Cardiac muscle cell (in vitro differentiated cells and primary cell): ENCODE measurements at regions not wholly inside any gene's neighbourhood (a gene's known extent, or its start where the extent isn't known, plus 50 kb on each side); places are given as distances from the start of the nearest gene placed in this dataset.

ENCODE experiments used
- DNase-seq, 2 donors: peaks; one replicate each; pipeline versions ENCODE4 v3.0.0 to v3.0.0-alpha.2; 2010 to 2017; ENCODE audit warnings: low read depth in 1 of 2, low spot score in 1 of 2
- H3K27ac ChIP-seq: fragments of 200-600 bp; sonication (generic); 2 replicates; pipeline ENCODE4 v1.5.1; 2016
- H3K27me3 ChIP-seq: fragments of 200-600 bp; sonication (generic); 2 replicates; pipeline ENCODE4 v1.6.0; 2016; ENCODE audit warnings: control low read depth
- H3K36me3 ChIP-seq: fragments of 200-600 bp; sonication (generic); 2 replicates; pipeline ENCODE4 v1.5.1; 2016; ENCODE audit warnings: control low read depth
- H3K4me1 ChIP-seq: fragments of 200-600 bp; sonication (generic); 2 replicates; pipeline ENCODE4 v1.8.1; 2017; ENCODE audit warnings: low read depth, mild to moderate bottlenecking, mixed run types
- H3K4me3 ChIP-seq: fragments of 200-600 bp; sonication (generic); 2 replicates; pipeline ENCODE4 v1.5.1; 2016; ENCODE audit warnings: mild to moderate bottlenecking
- H3K9me3 ChIP-seq: fragments of 200-600 bp; sonication (generic); 2 replicates; pipeline ENCODE4 v1.5.1; 2017; ENCODE audit warnings: low read depth, mild to moderate bottlenecking, control low read depth
- CTCF ChIP-seq: IDR thresholded peaks from 2 replicates; pipeline ENCODE4 v1.5.1; 2012; ENCODE audit warnings: low read depth, mild to moderate bottlenecking, low read length

- TF ChIP-seq CTCF: peak; percentile 41
- Histone ChIP-seq H3K36me3 (no peaks in the 10 kb centered on the region), H3K4me3 (no peak overlapping the region), H3K9me3 (no peaks in the 10 kb centered on the region), H3K4me1 (no peaks in the 10 kb centered on the region), H3K27me3 (no peaks in the 10 kb centered on the region), H3K27ac (no peak overlapping the region)
- DNase-seq: peak; percentile 13 to 53
Observed at GRCh38 chr18:73980289-73980979, 167.2 kb downstream of the FBXO15 start.

DNA sequence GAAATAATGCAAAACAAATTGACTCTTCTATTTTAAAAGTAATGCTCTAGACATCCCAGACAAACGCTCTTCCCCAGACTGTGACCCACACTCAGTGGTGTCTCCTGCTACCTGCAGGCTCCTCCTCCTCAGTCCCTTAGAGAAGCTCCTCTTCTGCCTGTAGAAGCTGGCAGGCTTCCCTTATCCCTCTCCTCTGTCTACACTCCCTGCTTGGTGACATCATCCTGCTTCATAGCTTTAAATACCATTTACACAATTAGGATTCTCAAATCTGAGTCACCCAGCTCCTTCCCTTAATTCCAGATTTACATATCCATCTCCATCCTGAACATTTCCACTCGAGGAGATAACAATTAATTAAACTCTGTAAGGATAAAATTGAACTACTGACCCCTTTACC is 167.9 kb downstream of the FBXO15 start:
- H3K4me3 ChIP-seq: no peak overlapping the region
- peak in 1 of 2 donors; percentile 12 for DNase-seq
- H3K36me3 ChIP-seq: no peaks in the 10 kb centered on the region
- no peak overlapping the region for H3K27ac ChIP-seq
- TF ChIP-seq CTCF: no peak
- H3K9me3 ChIP-seq: no peaks in the 10 kb centered on the region
- no peaks in the 10 kb centered on the region for H3K4me1 ChIP-seq
- no peaks in the 10 kb centered on the region for H3K27me3 ChIP-seq

GRCh38 chr18:73976433-73976832 is 171.2 kb downstream of the FBXO15 start:
- Histone ChIP-seq H3K36me3 (no peaks in the 10 kb centered on the region), H3K4me1 (no peaks in the 10 kb centered on the region), H3K27me3 (no peaks in the 10 kb centered on the region), H3K27ac (no peak overlapping the region), H3K9me3 (no peaks in the 10 kb centered on the region), H3K4me3 (no peak overlapping the region)
- TF ChIP-seq CTCF: no peak
- no peak for DNase-seq

DNA sequence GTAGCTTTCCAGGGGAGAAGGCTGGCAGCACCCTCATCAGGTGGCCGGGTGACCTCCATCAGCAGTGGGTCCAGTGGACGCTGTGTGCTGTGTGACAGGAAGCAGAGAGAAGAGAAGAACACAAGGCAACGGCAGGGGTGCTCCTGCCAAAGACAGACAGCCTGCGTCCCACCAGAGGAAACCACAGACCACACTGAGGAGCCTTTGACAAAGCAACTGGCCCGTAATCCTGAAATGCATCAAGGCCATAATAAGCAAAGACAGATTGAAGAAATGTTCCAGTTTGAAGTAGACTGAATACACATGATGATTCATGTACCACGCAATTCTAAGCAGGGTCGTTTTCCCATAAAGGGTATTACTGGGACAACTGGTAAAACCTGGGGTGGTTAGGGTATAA is 172.4 kb downstream of the FBXO15 start:
- Histone ChIP-seq H3K9me3 (no peaks in the 10 kb centered on the region), H3K4me3 (no peak overlapping the region), H3K27ac (no peak overlapping the region), H3K27me3 (no peaks in the 10 kb centered on the region), H3K36me3 (no peaks in the 10 kb centered on the region), H3K4me1 (no peaks in the 10 kb centered on the region)
- DNase-seq: peak in 1 of 2 donors; percentile 3
- TF ChIP-seq CTCF: no peak

DNA sequence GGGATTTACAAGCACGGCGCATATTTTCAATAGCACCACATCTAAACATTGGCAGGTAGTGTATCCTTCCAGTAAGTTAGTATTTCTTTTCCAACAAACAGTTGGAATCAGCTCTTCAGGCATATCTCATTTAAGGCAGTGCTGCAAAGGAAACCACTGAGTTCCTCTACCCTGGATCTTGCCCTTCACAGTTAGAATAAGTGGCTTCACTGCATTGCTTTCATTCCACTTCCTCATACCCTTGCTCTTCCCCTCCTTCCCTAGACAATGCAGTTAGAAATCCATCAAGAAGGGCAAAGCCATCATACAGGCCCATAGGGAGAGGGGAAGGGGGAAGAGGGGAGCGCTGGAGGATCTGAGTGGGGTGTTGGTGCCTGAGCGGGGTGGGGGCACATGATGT is 173.7 kb downstream of the FBXO15 start:
- no peaks in the 10 kb centered on the region for H3K9me3 ChIP-seq
- DNase-seq: no peak
- no peak for TF ChIP-seq CTCF
- no peak overlapping the region for H3K4me3 ChIP-seq
- no peaks in the 10 kb centered on the region for H3K27me3 ChIP-seq
- no peaks in the 10 kb centered on the region for H3K36me3 ChIP-seq
- no peak overlapping the region for H3K27ac ChIP-seq
- H3K4me1 ChIP-seq: no peaks in the 10 kb centered on the region

GRCh38 chr18:73966954-73967353 is 180.7 kb downstream of the FBXO15 start:
- Histone ChIP-seq H3K27me3 (no peaks in the 10 kb centered on the region), H3K36me3 (no peaks in the 10 kb centered on the region), H3K27ac (no peak overlapping the region), H3K4me1 (no peaks in the 10 kb centered on the region), H3K9me3 (no peaks in the 10 kb centered on the region), H3K4me3 (no peak overlapping the region)
- TF ChIP-seq CTCF: no peak
- DNase-seq: no peak
